SH-SY5Y (cell line): ENCODE measurements at regions not wholly inside any gene's neighbourhood (a gene's known extent, or its start where the extent isn't known, plus 50 kb on each side); places are given as distances from the start of the nearest gene placed in this dataset.

Source experiments
- GATA2 ChIP-seq: IDR thresholded peaks from 2 replicates; pipeline ENCODE4 v1.6.1; 2011; ENCODE audit warnings: mild to moderate bottlenecking, low read depth, low read length
- GATA3 ChIP-seq: IDR thresholded peaks from 2 replicates; pipeline ENCODE4 v1.6.1; 2011; ENCODE audit warnings: low read depth, mild to moderate bottlenecking, low read length, moderate library complexity

DNA sequence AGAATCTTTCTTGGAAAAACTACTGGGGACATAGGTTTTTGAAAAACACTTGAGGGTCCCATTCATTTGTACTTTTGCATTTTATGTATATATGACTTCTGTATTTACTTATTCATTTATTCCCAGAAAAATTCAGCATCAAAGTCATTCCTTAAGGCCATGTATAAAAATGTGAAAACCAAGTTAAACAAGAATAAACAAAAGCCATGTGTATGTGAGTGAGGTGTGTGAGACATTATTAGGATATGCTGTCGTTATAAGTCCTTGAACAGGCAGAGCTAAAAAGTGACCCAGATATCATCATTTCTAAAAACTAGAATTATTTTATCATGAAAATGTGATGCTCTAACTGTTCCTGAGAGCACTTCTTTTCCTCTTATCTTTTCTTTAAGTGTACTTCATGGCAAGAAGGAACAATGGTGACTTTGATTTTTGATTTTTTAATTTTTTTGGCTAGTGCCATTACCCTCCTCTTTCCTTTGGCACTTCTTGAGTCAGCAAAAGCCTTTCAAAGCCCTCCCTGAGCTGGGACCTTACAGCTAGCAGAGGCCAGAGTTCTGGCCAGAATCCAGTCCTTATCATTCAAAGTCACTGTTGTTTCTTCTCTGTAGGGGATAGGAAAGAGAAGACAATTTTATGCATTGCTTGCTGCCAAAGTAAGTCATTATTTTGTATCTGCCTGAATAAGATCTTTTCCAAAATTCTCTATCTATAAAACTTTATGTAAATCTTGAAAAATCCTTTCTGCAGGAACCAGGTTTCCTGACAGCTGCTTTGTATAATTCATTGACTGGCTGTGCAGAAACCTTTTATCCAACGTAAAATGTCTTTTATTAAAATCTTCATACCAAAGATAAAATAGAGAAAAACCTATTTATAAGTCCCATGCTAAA, 419.7 kb upstream of the PRICKLE1 start:
- TF ChIP-seq GATA2 = no peak
- TF ChIP-seq GATA3 = no peak
